Calu3 (cell line): ENCODE measurements at regions not wholly inside any gene's neighbourhood (a gene's known extent, or its start where the extent isn't known, plus 50 kb on each side); places are given as distances from the start of the nearest gene placed in this dataset.

Experiments used
- BruUV-seq: library from RNA; stranded (reverse); fragments of 400-500 nt; replicated peaks from 2 replicates; lab custom pipeline; 2021; lab: Mats Ljungman, UMichigan
- CTCF ChIA-PET: fragments of 300-600 bp; sonication (Branson Sonifier 250); formaldehyde crosslinking; loops from one replicate; lab custom pipeline; 2022; ENCODE audit warnings: antibody characterized with exemption; lab: Charles Lee
- DNase-seq: peaks from one replicate; pipeline ENCODE4 v3.0.0; 2022
- H3K27ac Mint-ChIP-seq: one replicate; pipeline ENCODE4 v1.8.0; 2022; ENCODE audit warnings: mixed read lengths; ENCODE audit not compliant: unreplicated experiment
- H3K27me3 Mint-ChIP-seq: one replicate; pipeline ENCODE4 v1.8.0; 2022; ENCODE audit warnings: mixed read lengths; ENCODE audit not compliant: unreplicated experiment
- H3K36me3 Mint-ChIP-seq: one replicate; pipeline ENCODE4 v1.8.0; 2022; ENCODE audit warnings: mild to moderate bottlenecking, moderate library complexity, mixed read lengths; ENCODE audit not compliant: insufficient read depth, unreplicated experiment
- H3K4me1 Mint-ChIP-seq: one replicate; pipeline ENCODE4 v1.8.0; 2022; ENCODE audit warnings: mild to moderate bottlenecking, low read depth, mixed read lengths; ENCODE audit not compliant: unreplicated experiment
- H3K4me3 Mint-ChIP-seq: one replicate; pipeline ENCODE4 v1.8.0; 2022; ENCODE audit warnings: mild to moderate bottlenecking, low read depth, moderate library complexity, mixed read lengths; ENCODE audit not compliant: unreplicated experiment
- H3K9me3 Mint-ChIP-seq: one replicate; pipeline ENCODE4 v1.8.0; 2022; ENCODE audit warnings: low read depth, mixed read lengths; ENCODE audit not compliant: unreplicated experiment
- CTCF ChIP-seq: fragments of 200-600 bp; IDR thresholded peaks from one replicate; pipeline ENCODE4 v1.8.0; 2022; ENCODE audit warnings: antibody characterized with exemption; ENCODE audit not compliant: unreplicated experiment
- intact Hi-C: fragments of 100-400 bp; cut with micrococcal nuclease; formaldehyde crosslinking; loops from one replicate; pipeline ENCODE4 v1.10.0; 2022; ENCODE audit not compliant: unreplicated experiment

GRCh38 chr14:83118029-83118428 is 1584.4 kb upstream of the SEL1L start:
- Mint-ChIP-seq H3K4me3 (no peak overlapping the region), H3K9me3 (peaks cover 10% of the 10 kb centered on the region), H3K4me1 (no peaks in the 10 kb centered on the region), H3K27me3 (no peaks in the 10 kb centered on the region), H3K36me3 (no peaks in the 10 kb centered on the region), H3K27ac (no peak overlapping the region)
- no peak for TF ChIP-seq CTCF
- CTCF ChIA-PET: no interaction called here
- intact Hi-C loops: no loop called here
- BruUV-seq: no TSS peak
- no peak for DNase-seq

- Mint-ChIP-seq H3K4me1 (no peaks in the 10 kb centered on the region), H3K36me3 (no peaks in the 10 kb centered on the region), H3K27ac (no peak overlapping the region), H3K27me3 (no peaks in the 10 kb centered on the region), H3K4me3 (no peak overlapping the region), H3K9me3 (peaks cover 14% of the 10 kb centered on the region)
- TF ChIP-seq CTCF: no peak
- CTCF ChIA-PET: no interaction called here
- BruUV-seq: no TSS peak
- DNase-seq: no peak
- intact Hi-C loops: no loop called here
Observed at GRCh38 chr14:83120187-83120586, 1586.5 kb upstream of the SEL1L start.

GRCh38 chr14:83126076-83126475 is 1592.4 kb upstream of the SEL1L start:
- Mint-ChIP-seq H3K9me3 (peaks cover 15% of the 10 kb centered on the region), H3K4me3 (no peak overlapping the region), H3K4me1 (no peaks in the 10 kb centered on the region), H3K27me3 (no peaks in the 10 kb centered on the region), H3K36me3 (no peaks in the 10 kb centered on the region), H3K27ac (no peak overlapping the region)
- CTCF ChIA-PET: no interaction called here
- DNase-seq: no peak
- intact Hi-C loops: no loop called here
- BruUV-seq: no TSS peak
- TF ChIP-seq CTCF: no peak

GRCh38 chr14:83128783-83129182 is 1595.1 kb upstream of the SEL1L start:
- Mint-ChIP-seq H3K27me3 (no peaks in the 10 kb centered on the region), H3K4me3 (no peak overlapping the region), H3K4me1 (no peaks in the 10 kb centered on the region), H3K9me3 (peaks cover 10% of the 10 kb centered on the region), H3K36me3 (no peaks in the 10 kb centered on the region), H3K27ac (no peak overlapping the region)
- DNase-seq: no peak
- CTCF ChIA-PET: no interaction called here
- intact Hi-C loops: no loop called here
- no TSS peak for BruUV-seq
- no peak for TF ChIP-seq CTCF

- Mint-ChIP-seq H3K4me1 (no peaks in the 10 kb centered on the region), H3K9me3 (peaks cover 10% of the 10 kb centered on the region), H3K27ac (no peak overlapping the region), H3K4me3 (no peak overlapping the region), H3K27me3 (no peaks in the 10 kb centered on the region), H3K36me3 (no peaks in the 10 kb centered on the region)
- CTCF ChIA-PET: no interaction called here
- DNase-seq: no peak
- BruUV-seq: no TSS peak
- intact Hi-C loops: no loop called here
- TF ChIP-seq CTCF: no peak
Observed at GRCh38 chr14:83129496-83129895, 1595.8 kb upstream of the SEL1L start.
